ENCODE measurements at regions not wholly inside any gene's neighbourhood (a gene's known extent, or its start where the extent isn't known, plus 50 kb on each side); places are given as distances from the start of the nearest gene placed in this dataset.

GRCh38 chr2:103430191-103430590, 668.4 kb downstream of the TMEM182 start:
- TF ChIP-seq, protein P1, sequence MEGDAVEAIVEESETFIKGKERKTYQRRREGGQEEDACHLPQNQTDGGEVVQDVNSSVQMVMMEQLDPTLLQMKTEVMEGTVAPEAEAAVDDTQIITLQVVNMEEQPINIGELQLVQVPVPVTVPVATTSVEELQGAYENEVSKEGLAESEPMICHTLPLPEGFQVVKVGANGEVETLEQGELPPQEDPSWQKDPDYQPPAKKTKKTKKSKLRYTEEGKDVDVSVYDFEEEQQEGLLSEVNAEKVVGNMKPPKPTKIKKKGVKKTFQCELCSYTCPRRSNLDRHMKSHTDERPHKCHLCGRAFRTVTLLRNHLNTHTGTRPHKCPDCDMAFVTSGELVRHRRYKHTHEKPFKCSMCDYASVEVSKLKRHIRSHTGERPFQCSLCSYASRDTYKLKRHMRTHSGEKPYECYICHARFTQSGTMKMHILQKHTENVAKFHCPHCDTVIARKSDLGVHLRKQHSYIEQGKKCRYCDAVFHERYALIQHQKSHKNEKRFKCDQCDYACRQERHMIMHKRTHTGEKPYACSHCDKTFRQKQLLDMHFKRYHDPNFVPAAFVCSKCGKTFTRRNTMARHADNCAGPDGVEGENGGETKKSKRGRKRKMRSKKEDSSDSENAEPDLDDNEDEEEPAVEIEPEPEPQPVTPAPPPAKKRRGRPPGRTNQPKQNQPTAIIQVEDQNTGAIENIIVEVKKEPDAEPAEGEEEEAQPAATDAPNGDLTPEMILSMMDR (IDR thresholded peaks at IDR 0.05): no peak
- TF ChIP-seq POLR2AphosphoS5 (IDR thresholded peaks at IDR 0.05; ENCODE audit: low read depth, low read length) (no peak), SIN3A (IDR thresholded peaks at IDR 0.05; ENCODE audit: borderline replicate concordance, insufficient read depth, low read depth, low read length) (no peak)
- TF ChIP-seq, protein P2, sequence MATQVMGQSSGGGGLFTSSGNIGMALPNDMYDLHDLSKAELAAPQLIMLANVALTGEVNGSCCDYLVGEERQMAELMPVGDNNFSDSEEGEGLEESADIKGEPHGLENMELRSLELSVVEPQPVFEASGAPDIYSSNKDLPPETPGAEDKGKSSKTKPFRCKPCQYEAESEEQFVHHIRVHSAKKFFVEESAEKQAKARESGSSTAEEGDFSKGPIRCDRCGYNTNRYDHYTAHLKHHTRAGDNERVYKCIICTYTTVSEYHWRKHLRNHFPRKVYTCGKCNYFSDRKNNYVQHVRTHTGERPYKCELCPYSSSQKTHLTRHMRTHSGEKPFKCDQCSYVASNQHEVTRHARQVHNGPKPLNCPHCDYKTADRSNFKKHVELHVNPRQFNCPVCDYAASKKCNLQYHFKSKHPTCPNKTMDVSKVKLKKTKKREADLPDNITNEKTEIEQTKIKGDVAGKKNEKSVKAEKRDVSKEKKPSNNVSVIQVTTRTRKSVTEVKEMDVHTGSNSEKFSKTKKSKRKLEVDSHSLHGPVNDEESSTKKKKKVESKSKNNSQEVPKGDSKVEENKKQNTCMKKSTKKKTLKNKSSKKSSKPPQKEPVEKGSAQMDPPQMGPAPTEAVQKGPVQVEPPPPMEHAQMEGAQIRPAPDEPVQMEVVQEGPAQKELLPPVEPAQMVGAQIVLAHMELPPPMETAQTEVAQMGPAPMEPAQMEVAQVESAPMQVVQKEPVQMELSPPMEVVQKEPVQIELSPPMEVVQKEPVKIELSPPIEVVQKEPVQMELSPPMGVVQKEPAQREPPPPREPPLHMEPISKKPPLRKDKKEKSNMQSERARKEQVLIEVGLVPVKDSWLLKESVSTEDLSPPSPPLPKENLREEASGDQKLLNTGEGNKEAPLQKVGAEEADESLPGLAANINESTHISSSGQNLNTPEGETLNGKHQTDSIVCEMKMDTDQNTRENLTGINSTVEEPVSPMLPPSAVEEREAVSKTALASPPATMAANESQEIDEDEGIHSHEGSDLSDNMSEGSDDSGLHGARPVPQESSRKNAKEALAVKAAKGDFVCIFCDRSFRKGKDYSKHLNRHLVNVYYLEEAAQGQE (IDR thresholded peaks at IDR 0.05; ENCODE audit: insufficient read depth in 1 of 2, low read depth in 2 of 2, low read length in 1 of 2): no peak

Measured in Panc1 (cell line).